B cell (primary cell): ENCODE measurements at regions not wholly inside any gene's neighbourhood (a gene's known extent, or its start where the extent isn't known, plus 50 kb on each side); places are given as distances from the start of the nearest gene placed in this dataset.

Experiments used
- ATAC-seq: fragments of 200-7000 bp; cut with Tn5 transposase; one replicate; pipeline ENCODE4 v1.10.0; 2021; ENCODE audit warnings: low read depth, mild to moderate bottlenecking, moderate number of reproducible peaks, moderate library complexity
- CTCF ChIA-PET: fragments of 350-600 bp; sonication (Branson Sonifier 250); formaldehyde crosslinking; loops from one replicate; lab custom pipeline; 2021; ENCODE audit warnings: antibody characterized with exemption, inconsistent platforms; lab: Charles Lee
- POLR2A ChIA-PET: fragments of 350-600 bp; sonication (Branson Sonifier 250); formaldehyde crosslinking; loops from one replicate; lab custom pipeline; 2021; ENCODE audit warnings: antibody characterized with exemption; lab: Charles Lee
- DNase-seq: peaks from one replicate; pipeline ENCODE4 v3.0.0; 2013
- H2AFZ ChIP-seq: 2 replicates; pipeline ENCODE4 v1.6.1; 2012; ENCODE audit warnings: mild to moderate bottlenecking, low read depth, low read length; ENCODE audit not compliant: insufficient read depth, poor library complexity, severe bottlenecking
- H3K27ac ChIP-seq, 2 donors: 1 replicate in 1 of 2; 2 replicates in 1 of 2; pipeline ENCODE4 v1.5.1; 2012 to 2013; ENCODE audit warnings: low read length in 2 of 2, mild to moderate bottlenecking in 2 of 2, moderate library complexity in 1 of 2
- H3K27me3 ChIP-seq, 4 experiments: fragments of 200-600 bp in 1 of 4; sonication (generic) in 1 of 4; replicated peaks in 1 of 4; 1 replicate in 2 of 4; 2 replicates in 2 of 4; pipeline versions ENCODE4 v1.6.1 to v1.7.0; 2013 to 2016; ENCODE audit warnings: low read length in 3 of 4, mild to moderate bottlenecking in 2 of 4, mixed read lengths in 1 of 4, moderate library complexity in 1 of 4; ENCODE audit not compliant: insufficient read depth in 4 of 4, control insufficient read depth in 3 of 4; ENCODE audit errors: control extremely low read depth in 1 of 4
- H3K36me3 ChIP-seq, 2 experiments: replicated peaks in 1 of 2; 1 replicate in 1 of 2; 2 replicates in 1 of 2; pipeline versions ENCODE4 v1.6.1 to v1.7.1; 2013; ENCODE audit warnings: low read length in 1 of 2; ENCODE audit not compliant: insufficient read depth in 2 of 2, control insufficient read depth in 1 of 2; ENCODE audit errors: control extremely low read depth in 1 of 2, extremely low read depth in 1 of 2
- H3K4me1 ChIP-seq, 2 donors: fragments of 200-600 bp in 1 of 2; sonication (generic) in 1 of 2; 1 replicate in 1 of 2; 2 replicates in 1 of 2; pipeline versions ENCODE4 v1.5.1 to v1.6.1; 2013 to 2017; ENCODE audit warnings: low read length in 2 of 2; ENCODE audit not compliant: control insufficient read depth in 2 of 2, insufficient read depth in 2 of 2
- H3K4me2 ChIP-seq: replicated peaks from 2 replicates; pipeline ENCODE3; 2012; ENCODE audit warnings: mild to moderate bottlenecking, low read depth, low read length; ENCODE audit not compliant: poor library complexity, severe bottlenecking
- H3K4me3 ChIP-seq, 5 experiments: fragments of 200-600 bp in 1 of 5; sonication (generic) in 1 of 5; 1 replicate in 3 of 5; 2 replicates in 2 of 5; pipeline versions ENCODE4 v1.5.1 to v1.7.0; 2011 to 2016; ENCODE audit warnings: low read length in 4 of 5, mild to moderate bottlenecking in 4 of 5, low read depth in 2 of 5, control low read depth in 1 of 5, moderate library complexity in 1 of 5; ENCODE audit not compliant: insufficient read depth in 1 of 5; ENCODE audit errors: control extremely low read depth in 1 of 5, extremely low read depth in 1 of 5
- H3K79me2 ChIP-seq: fragments of 200-600 bp; sonication (generic); one replicate; pipeline ENCODE4 v1.6.0; 2016; ENCODE audit warnings: low read length; ENCODE audit not compliant: control insufficient read depth, insufficient read depth
- H3K9ac ChIP-seq: fragments of 200-600 bp; sonication (generic); 2 replicates; pipeline ENCODE4 v1.6.1; 2017; ENCODE audit warnings: mild to moderate bottlenecking, low read length, moderate library complexity
- H3K9me3 ChIP-seq, 3 donors: one replicate each; pipeline versions ENCODE4 v1.6.1 to v1.7.1; 2013; ENCODE audit warnings: low read length in 2 of 3; ENCODE audit not compliant: control insufficient read depth in 2 of 3, insufficient read depth in 1 of 3; ENCODE audit errors: control extremely low read depth in 1 of 3
- H4K20me1 ChIP-seq: 2 replicates; pipeline ENCODE4 v1.6.0; 2012; ENCODE audit warnings: mild to moderate bottlenecking, low read length; ENCODE audit not compliant: insufficient read depth, control insufficient read depth, poor library complexity, severe bottlenecking
- H3K27ac Mint-ChIP-seq: one replicate; pipeline ENCODE4 v1.8.0; 2021; ENCODE audit warnings: mixed read lengths
- H3K27me3 Mint-ChIP-seq: one replicate; pipeline ENCODE4 v1.8.0; 2021; ENCODE audit warnings: mixed read lengths
- H3K4me1 Mint-ChIP-seq: one replicate; pipeline ENCODE4 v1.8.0; 2021; ENCODE audit warnings: mixed read lengths
- H3K4me3 Mint-ChIP-seq: one replicate; pipeline ENCODE4 v1.8.0; 2021; ENCODE audit warnings: mixed read lengths
- H3K9me3 Mint-ChIP-seq: one replicate; pipeline ENCODE4 v1.8.0; 2022; ENCODE audit warnings: mixed read lengths; ENCODE audit not compliant: insufficient read depth
- EZH2 ChIP-seq: IDR thresholded peaks from 2 replicates; pipeline ENCODE4 v1.6.1; 2012; ENCODE audit warnings: borderline replicate concordance, low read depth, mild to moderate bottlenecking, moderate library complexity, low read length; ENCODE audit not compliant: insufficient read depth, poor library complexity, severe bottlenecking
- WGBS: methylation state at CpG from one replicate; pipeline ENCODE4 v1.1.5; 2013; ENCODE audit warnings: missing lambda C conversion rate; ENCODE audit not compliant: insufficient coverage; 5-methylcytosine and 5-hydroxymethylcytosine counted together
- intact Hi-C: fragments of 100-400 bp; cut with micrococcal nuclease; formaldehyde crosslinking; loops from one replicate; pipeline ENCODE4 v1.10.0; 2022
- TF ChIP-seq, protein P1 (sequence below): fragments of 200-600 bp; IDR thresholded peaks from one replicate; pipeline ENCODE4 v1.8.0; 2022; ENCODE audit warnings: antibody characterized with exemption, mild to moderate bottlenecking

DNA sequence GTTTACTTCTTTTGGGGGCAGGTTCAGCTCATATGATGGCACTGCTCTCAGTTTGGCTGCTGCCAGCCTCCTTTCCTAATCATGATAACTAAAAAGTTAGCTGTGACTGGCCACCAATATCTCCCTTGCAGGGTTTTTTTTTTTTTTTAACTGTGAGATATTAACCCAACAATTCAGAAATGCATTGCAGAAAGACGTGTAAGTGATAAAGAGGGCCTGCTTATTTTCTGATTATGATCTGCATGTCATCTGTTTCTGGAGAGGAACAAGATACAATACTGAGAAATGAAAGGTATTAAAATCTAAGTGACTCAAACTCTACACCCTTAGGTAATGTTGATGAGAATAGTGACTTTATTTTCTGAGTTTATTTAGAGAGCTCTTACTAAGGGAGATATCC, 905.6 kb downstream of the SOCS6 start:
- intact Hi-C loops = no loop called here
- Mint-ChIP-seq H3K27me3 (no peaks in the 10 kb centered on the region), H3K4me3 (no peak overlapping the region), H3K4me1 (no peaks in the 10 kb centered on the region), H3K27ac (no peak overlapping the region), H3K9me3 (no peaks in the 10 kb centered on the region)
- Histone ChIP-seq H3K9me3 (peaks cover 0 to 2% (median 0%) of the 10 kb centered on the region in 3 donors), H3K27ac (no peak overlapping the region), H3K4me2 (no peak overlapping the region), H3K79me2 (no peaks in the 10 kb centered on the region), H3K4me1 (no peaks in the 10 kb centered on the region), H4K20me1 (no peaks in the 10 kb centered on the region), H3K9ac (no peak overlapping the region), H2AFZ (no peak overlapping the region), H3K4me3 (no peak overlapping the region), H3K36me3 (no peaks in the 10 kb centered on the region), H3K27me3 (no peaks in the 10 kb centered on the region)
- WGBS = no CpG with 5 or more reads among the region's 1 CpG
- ChIA-PET POLR2A (no interaction called here), CTCF (no interaction called here)
- DNase-seq (no peak), ATAC-seq (no peak)
- TF ChIP-seq, protein P1, sequence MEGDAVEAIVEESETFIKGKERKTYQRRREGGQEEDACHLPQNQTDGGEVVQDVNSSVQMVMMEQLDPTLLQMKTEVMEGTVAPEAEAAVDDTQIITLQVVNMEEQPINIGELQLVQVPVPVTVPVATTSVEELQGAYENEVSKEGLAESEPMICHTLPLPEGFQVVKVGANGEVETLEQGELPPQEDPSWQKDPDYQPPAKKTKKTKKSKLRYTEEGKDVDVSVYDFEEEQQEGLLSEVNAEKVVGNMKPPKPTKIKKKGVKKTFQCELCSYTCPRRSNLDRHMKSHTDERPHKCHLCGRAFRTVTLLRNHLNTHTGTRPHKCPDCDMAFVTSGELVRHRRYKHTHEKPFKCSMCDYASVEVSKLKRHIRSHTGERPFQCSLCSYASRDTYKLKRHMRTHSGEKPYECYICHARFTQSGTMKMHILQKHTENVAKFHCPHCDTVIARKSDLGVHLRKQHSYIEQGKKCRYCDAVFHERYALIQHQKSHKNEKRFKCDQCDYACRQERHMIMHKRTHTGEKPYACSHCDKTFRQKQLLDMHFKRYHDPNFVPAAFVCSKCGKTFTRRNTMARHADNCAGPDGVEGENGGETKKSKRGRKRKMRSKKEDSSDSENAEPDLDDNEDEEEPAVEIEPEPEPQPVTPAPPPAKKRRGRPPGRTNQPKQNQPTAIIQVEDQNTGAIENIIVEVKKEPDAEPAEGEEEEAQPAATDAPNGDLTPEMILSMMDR = no peak
- TF ChIP-seq EZH2 = no peak

DNA sequence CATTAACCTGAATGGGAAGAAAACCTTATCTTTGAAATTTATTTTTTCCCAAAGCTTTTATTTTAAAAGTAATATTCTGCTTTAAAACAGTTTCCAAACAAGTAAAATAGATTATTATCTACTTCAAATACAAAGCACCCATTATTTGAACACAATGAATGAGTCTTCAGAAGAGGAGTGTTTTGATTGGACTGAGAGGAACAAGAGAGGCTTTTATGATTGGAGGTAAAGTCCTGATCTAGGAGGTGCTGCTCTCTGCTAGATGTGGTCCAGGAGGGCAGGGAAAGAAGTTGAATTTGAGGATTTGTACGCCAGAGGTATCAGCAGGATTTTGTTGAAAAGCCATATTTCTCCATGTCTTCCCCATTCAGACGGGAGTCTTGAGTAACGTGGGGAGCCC, 900.7 kb downstream of the SOCS6 start:
- Histone ChIP-seq H3K4me2 (no peak overlapping the region), H3K36me3 (no peaks in the 10 kb centered on the region), H3K4me3 (no peak overlapping the region), H3K27ac (no peak overlapping the region), H3K79me2 (no peaks in the 10 kb centered on the region), H3K9me3 (peaks cover 0 to 2% (median 1%) of the 10 kb centered on the region in 3 donors), H4K20me1 (no peaks in the 10 kb centered on the region), H3K27me3 (no peaks in the 10 kb centered on the region), H3K4me1 (no peaks in the 10 kb centered on the region), H3K9ac (no peak overlapping the region), H2AFZ (no peak overlapping the region)
- TF ChIP-seq, protein P1 = no peak
- TF ChIP-seq EZH2 = no peak
- ChIA-PET CTCF (no interaction called here), POLR2A (no interaction called here)
- no peak for ATAC-seq
- no peaks in the 10 kb centered on the region for H3K9me3 Mint-ChIP-seq
- H3K4me1 Mint-ChIP-seq = no peaks in the 10 kb centered on the region
- intact Hi-C loops = no loop called here
- H3K27ac Mint-ChIP-seq = no peak overlapping the region
- no peak for DNase-seq
- 93% methylated on average over 3 of the region's 3 CpGs for WGBS
- H3K4me3 Mint-ChIP-seq = no peak overlapping the region
- no peaks in the 10 kb centered on the region for H3K27me3 Mint-ChIP-seq
